ENCODE measurements at regions not wholly inside any gene's neighbourhood (a gene's known extent, or its start where the extent isn't known, plus 50 kb on each side); places are given as distances from the start of the nearest gene placed in this dataset.
"Not testable (repeated sequence)": the region's sequence is repeated elsewhere in the genome, so short reads cannot be mapped to it uniquely, and the experiment has no call there.

- no peak for TF ChIP-seq ZFX (IDR thresholded peaks at IDR 0.05)
- TF ChIP-seq, protein P1, sequence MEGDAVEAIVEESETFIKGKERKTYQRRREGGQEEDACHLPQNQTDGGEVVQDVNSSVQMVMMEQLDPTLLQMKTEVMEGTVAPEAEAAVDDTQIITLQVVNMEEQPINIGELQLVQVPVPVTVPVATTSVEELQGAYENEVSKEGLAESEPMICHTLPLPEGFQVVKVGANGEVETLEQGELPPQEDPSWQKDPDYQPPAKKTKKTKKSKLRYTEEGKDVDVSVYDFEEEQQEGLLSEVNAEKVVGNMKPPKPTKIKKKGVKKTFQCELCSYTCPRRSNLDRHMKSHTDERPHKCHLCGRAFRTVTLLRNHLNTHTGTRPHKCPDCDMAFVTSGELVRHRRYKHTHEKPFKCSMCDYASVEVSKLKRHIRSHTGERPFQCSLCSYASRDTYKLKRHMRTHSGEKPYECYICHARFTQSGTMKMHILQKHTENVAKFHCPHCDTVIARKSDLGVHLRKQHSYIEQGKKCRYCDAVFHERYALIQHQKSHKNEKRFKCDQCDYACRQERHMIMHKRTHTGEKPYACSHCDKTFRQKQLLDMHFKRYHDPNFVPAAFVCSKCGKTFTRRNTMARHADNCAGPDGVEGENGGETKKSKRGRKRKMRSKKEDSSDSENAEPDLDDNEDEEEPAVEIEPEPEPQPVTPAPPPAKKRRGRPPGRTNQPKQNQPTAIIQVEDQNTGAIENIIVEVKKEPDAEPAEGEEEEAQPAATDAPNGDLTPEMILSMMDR (conservative IDR thresholded peaks at IDR 0.05): no peak; the same call in 1 of the 2 replicates
- no peak overlapping the region for H3K27ac ChIP-seq
Observed at GRCh38 chr6:48994811-48995210, 468.2 kb downstream of the MMUT start.

GRCh38 chr6:48990739-48991138 is 472.3 kb downstream of the MMUT start:
- no peak overlapping the region for H3K27ac ChIP-seq
- TF ChIP-seq, protein P1 (conservative IDR thresholded peaks at IDR 0.05): no peak
- no peak for TF ChIP-seq ZFX (IDR thresholded peaks at IDR 0.05)

DNA sequence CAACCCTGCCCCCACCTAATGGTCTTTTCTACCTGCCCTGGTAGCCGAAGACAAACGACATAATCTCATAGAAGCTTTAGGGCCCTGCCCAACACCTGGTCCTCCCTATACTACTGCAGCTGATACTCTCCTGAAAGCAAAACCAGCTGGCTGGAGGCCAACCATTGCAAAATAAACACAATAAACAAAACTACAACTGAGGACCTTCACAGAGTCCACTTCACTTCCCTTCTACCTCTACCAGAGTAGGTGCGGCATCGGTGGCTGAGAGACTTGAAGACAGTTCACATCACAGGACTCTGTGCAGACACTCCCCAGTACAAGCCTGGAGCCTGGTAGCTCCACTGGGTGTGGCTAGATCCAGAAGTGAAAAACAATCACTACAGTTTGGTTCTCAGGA is 476.2 kb downstream of the MMUT start:
- no peak for TF ChIP-seq ZFX (IDR thresholded peaks at IDR 0.05)
- TF ChIP-seq, protein P1 (conservative IDR thresholded peaks at IDR 0.05): no peak
- no peak overlapping the region for H3K27ac ChIP-seq

DNA sequence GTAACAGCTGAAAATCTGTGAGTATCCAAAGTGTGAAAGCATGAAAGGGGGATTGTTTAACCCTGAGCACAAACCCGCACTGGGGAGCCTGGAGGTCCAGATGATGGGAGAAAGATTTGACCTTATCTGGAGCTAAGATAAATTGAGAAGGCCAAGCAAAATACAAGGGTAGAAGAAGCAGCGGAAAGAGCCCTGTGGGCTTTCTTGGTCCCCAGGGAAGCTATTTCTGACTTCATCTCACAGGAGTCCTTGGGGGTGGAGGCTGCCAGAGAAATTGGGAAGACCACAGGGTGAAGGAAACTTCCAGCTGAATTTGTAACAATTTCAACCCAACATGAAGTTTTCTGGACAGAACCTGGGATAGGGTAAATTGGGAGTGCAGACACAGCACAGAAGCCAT is 476.9 kb downstream of the MMUT start:
- no peak overlapping the region for H3K27ac ChIP-seq
- TF ChIP-seq, protein P1 (conservative IDR thresholded peaks at IDR 0.05): no peak
- no peak for TF ChIP-seq ZFX (IDR thresholded peaks at IDR 0.05)

- no peak overlapping the region for H3K27ac ChIP-seq
- TF ChIP-seq ZFX (IDR thresholded peaks at IDR 0.05): no peak
- TF ChIP-seq, protein P1 (conservative IDR thresholded peaks at IDR 0.05): no peak
Observed at GRCh38 chr6:48985025-48985424, 478.0 kb downstream of the MMUT start.

- H3K27ac ChIP-seq: not testable (repeated sequence)
Observed at GRCh38 chr6:48983968-48984367, 479.1 kb downstream of the MMUT start.

DNA sequence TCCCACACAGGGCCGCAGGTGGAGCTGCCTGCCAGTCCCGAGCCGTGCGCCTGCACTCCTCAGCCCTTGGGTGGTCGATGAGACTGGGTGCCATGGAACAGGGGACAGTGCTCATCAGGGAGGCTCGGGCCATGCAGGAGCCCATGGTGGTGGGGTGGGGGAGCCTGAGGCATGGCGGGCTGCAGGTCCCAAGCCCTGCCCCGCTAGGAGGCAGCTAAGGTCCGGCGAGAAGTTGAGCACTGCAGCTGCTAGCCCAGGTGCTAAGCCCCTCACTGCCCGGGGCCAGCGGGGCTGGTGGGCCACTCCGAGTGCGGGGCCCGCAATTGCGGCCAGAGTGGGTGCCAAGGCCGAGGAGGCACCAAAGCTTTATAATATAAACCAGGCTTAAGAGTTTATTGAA is 479.7 kb downstream of the MMUT start:
- no peak for TF ChIP-seq ZFX (IDR thresholded peaks at IDR 0.05)
- no peak overlapping the region for H3K27ac ChIP-seq

GRCh38 chr6:48979806-48980205 is 483.2 kb downstream of the MMUT start:
- no peak for TF ChIP-seq ZFX (IDR thresholded peaks at IDR 0.05)
- TF ChIP-seq, protein P1 (conservative IDR thresholded peaks at IDR 0.05): no peak
- no peak overlapping the region for H3K27ac ChIP-seq

DNA sequence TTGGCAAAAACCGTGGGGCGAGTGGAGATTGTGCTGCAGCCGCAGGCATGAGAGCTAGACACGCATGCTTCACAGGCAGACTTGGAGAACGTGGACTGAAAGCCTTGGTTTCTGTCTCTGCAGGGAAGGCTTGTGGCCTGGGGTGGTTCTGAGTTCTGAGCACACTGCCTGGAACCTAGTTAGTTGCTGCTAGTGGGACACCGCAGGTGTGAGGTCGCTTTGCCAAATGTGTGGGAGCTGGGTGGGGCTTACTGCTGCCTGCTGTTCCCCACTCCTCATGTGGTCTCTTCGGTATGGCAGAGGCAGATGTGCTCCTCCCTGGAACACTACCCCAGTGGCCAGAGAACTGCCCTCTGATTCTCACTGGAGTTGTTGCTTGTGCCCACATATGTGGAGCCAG is 484.0 kb downstream of the MMUT start:
- no peak overlapping the region for H3K27ac ChIP-seq
- TF ChIP-seq, protein P1 (conservative IDR thresholded peaks at IDR 0.05): no peak
- TF ChIP-seq ZFX (IDR thresholded peaks at IDR 0.05): no peak

Data from C4-2B (cell line).